ENCODE measurements at regions not wholly inside any gene's neighbourhood (a gene's known extent, or its start where the extent isn't known, plus 50 kb on each side); places are given as distances from the start of the nearest gene placed in this dataset.

- no peak for TF ChIP-seq SIN3A (IDR thresholded peaks at IDR 0.05; ENCODE audit: borderline replicate concordance, insufficient read depth, low read length)
- TF ChIP-seq POLR2AphosphoS5 (IDR thresholded peaks at IDR 0.05; ENCODE audit: low read depth, low read length) = no peak
- TF ChIP-seq REST (IDR thresholded peaks at IDR 0.05; ENCODE audit: insufficient read depth in 1 of 2, low read depth in 2 of 2, low read length in 2 of 2) = no peak
- TF ChIP-seq TAF1 (IDR thresholded peaks at IDR 0.05; ENCODE audit: borderline replicate concordance, insufficient read depth, low read length) = no peak
These were observed 119.7 kb upstream of the PJA2 start for GRCh38 chr5:109529520-109529919.

All from PFSK-1 (cell line).